ENCODE measurements at regions not wholly inside any gene's neighbourhood (a gene's known extent, or its start where the extent isn't known, plus 50 kb on each side); places are given as distances from the start of the nearest gene placed in this dataset.

DNA sequence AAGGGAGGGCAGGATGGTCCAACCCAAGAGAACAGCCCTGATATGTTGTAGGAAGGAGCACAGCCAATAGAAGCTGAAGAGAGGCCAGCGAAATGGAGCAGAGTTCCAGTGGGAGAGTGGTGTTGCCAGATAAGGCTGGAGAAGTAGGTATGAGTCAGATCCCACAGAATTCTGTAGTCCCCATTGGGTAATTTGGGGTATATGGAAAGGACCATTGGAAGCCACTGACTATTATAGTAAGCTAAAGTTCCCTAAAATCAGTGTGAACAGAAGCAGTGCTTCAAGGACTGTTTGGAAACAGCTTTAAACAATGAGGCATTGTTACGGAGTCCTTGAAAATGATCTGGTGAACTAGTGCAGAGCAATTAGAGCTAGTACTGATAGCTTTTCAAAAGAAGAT is 63.0 kb downstream of the DISP1 start:
- Histone ChIP-seq H4K20me1 (ENCODE audit: insufficient read depth, low read length) (no peaks in the 10 kb centered on the region), H2BK120ac (ENCODE audit: low read depth, low read length) (no peak overlapping the region), H3K4me1 (ENCODE audit: control insufficient read depth, insufficient read depth, low read length) (no peaks in the 10 kb centered on the region), H2BK15ac (ENCODE audit: low read depth, low read length) (no peak overlapping the region), H4K8ac (ENCODE audit: low read depth in 2 of 2, low read length in 2 of 2) (no peak overlapping the region), H2BK20ac (ENCODE audit: low read depth, low read length) (no peak overlapping the region), H3K79me1 (ENCODE audit: low read depth in 1 of 2, low read length in 2 of 2) (peaks cover 0 to 3% of the 10 kb centered on the region in 2 experiments; a peak in 1 of 4 replicates), H3K36me3 (ENCODE audit: control insufficient read depth, insufficient read depth, low read length) (no peaks in the 10 kb centered on the region), H2AK9ac (replicated peaks; ENCODE audit: low read depth, low read length, poor library complexity) (no peak overlapping the region), H2AK5ac (ENCODE audit: low read depth, low read length) (no peak overlapping the region), H3K4me2 (ENCODE audit: low read depth, low read length) (no peak overlapping the region), H3K9me1 (ENCODE audit: insufficient read depth, low read length) (no peaks in the 10 kb centered on the region), H2BK5ac (ENCODE audit: low read depth, low read length, poor library complexity, severe bottlenecking) (no peak overlapping the region), H3K4ac (ENCODE audit: low read depth, low read length) (no peak overlapping the region), H3K9me3 (ENCODE audit: control insufficient read depth, insufficient read depth, low read length) (no peaks in the 10 kb centered on the region), H3K18ac (ENCODE audit: low read depth, low read length) (no peak overlapping the region), H3K14ac (replicated peaks; ENCODE audit: low read depth, low read length) (no peak overlapping the region), H3K4me3 (ENCODE audit: insufficient read depth, low read depth, low read length) (no peak overlapping the region), H3K23ac (ENCODE audit: low read depth, low read length) (no peak overlapping the region), H3K9ac (ENCODE audit: low read depth, low read length) (no peak overlapping the region), H3K56ac (ENCODE audit: extremely low read depth, insufficient read depth, low read length) (no peak overlapping the region), H3K27ac (ENCODE audit: insufficient read depth, low read length) (no peak overlapping the region), H2AFZ (replicated peaks; ENCODE audit: low read length, poor library complexity) (no peak overlapping the region), H4K91ac (ENCODE audit: insufficient read depth, low read depth, low read length) (no peak overlapping the region), H3K27me3 (ENCODE audit: control insufficient read depth, insufficient read depth, low read length) (no peaks in the 10 kb centered on the region), H4K5ac (ENCODE audit: low read depth, low read length) (no peak overlapping the region)
- no peak for TF ChIP-seq MAFK (IDR thresholded peaks at IDR 0.05; ENCODE audit: low read depth, low read length)
- no peak for TF ChIP-seq NFE2L2 (IDR thresholded peaks at IDR 0.05; ENCODE audit: low read depth, low read length)
- TF ChIP-seq, protein P1, sequence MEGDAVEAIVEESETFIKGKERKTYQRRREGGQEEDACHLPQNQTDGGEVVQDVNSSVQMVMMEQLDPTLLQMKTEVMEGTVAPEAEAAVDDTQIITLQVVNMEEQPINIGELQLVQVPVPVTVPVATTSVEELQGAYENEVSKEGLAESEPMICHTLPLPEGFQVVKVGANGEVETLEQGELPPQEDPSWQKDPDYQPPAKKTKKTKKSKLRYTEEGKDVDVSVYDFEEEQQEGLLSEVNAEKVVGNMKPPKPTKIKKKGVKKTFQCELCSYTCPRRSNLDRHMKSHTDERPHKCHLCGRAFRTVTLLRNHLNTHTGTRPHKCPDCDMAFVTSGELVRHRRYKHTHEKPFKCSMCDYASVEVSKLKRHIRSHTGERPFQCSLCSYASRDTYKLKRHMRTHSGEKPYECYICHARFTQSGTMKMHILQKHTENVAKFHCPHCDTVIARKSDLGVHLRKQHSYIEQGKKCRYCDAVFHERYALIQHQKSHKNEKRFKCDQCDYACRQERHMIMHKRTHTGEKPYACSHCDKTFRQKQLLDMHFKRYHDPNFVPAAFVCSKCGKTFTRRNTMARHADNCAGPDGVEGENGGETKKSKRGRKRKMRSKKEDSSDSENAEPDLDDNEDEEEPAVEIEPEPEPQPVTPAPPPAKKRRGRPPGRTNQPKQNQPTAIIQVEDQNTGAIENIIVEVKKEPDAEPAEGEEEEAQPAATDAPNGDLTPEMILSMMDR (conservative IDR thresholded peaks at IDR 0.05; ENCODE audit: low read depth, low read length): no peak
- no peak for TF ChIP-seq RCOR1 (IDR thresholded peaks at IDR 0.05; ENCODE audit: insufficient replicate concordance, low read length)
- TF ChIP-seq BHLHE40 (IDR thresholded peaks at IDR 0.05; ENCODE audit: low read depth, low read length): no peak
- TF ChIP-seq CHD1 (IDR thresholded peaks at IDR 0.05; ENCODE audit: low read depth, low read length): no peak
- TF ChIP-seq RAD21 (IDR thresholded peaks at IDR 0.05; ENCODE audit: low read length): no peak
- no peak for TF ChIP-seq MAZ (IDR thresholded peaks at IDR 0.05; ENCODE audit: borderline replicate concordance, low read depth, low read length)
- TF ChIP-seq, protein P2, sequence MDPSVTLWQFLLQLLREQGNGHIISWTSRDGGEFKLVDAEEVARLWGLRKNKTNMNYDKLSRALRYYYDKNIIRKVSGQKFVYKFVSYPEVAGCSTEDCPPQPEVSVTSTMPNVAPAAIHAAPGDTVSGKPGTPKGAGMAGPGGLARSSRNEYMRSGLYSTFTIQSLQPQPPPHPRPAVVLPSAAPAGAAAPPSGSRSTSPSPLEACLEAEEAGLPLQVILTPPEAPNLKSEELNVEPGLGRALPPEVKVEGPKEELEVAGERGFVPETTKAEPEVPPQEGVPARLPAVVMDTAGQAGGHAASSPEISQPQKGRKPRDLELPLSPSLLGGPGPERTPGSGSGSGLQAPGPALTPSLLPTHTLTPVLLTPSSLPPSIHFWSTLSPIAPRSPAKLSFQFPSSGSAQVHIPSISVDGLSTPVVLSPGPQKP (IDR thresholded peaks at IDR 0.05; ENCODE audit: borderline replicate concordance, low read depth, low read length): no peak
- TF ChIP-seq, protein P3, sequence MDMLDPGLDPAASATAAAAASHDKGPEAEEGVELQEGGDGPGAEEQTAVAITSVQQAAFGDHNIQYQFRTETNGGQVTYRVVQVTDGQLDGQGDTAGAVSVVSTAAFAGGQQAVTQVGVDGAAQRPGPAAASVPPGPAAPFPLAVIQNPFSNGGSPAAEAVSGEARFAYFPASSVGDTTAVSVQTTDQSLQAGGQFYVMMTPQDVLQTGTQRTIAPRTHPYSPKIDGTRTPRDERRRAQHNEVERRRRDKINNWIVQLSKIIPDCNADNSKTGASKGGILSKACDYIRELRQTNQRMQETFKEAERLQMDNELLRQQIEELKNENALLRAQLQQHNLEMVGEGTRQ (IDR thresholded peaks at IDR 0.05; ENCODE audit: low read depth, low read length): no peak
- no peak for TF ChIP-seq RFX5 (IDR thresholded peaks at IDR 0.05; ENCODE audit: low read depth, low read length)
- TF ChIP-seq CEBPB (IDR thresholded peaks at IDR 0.05; ENCODE audit: low read depth, low read length): no peak
- no peak for TF ChIP-seq POLR2A (IDR thresholded peaks at IDR 0.05; ENCODE audit: low read depth, low read length)
- TF ChIP-seq SMC3 (IDR thresholded peaks at IDR 0.05; ENCODE audit: low read depth, low read length): no peak
- TF ChIP-seq MXI1 (IDR thresholded peaks at IDR 0.05; ENCODE audit: borderline replicate concordance, low read depth, low read length): no peak
- no peak for TF ChIP-seq FOS (IDR thresholded peaks at IDR 0.05; ENCODE audit: low read depth, low read length)
- dilution Hi-C loops (cut with HindIII; ENCODE audit: low sequenced_read_pairs, unreplicated experiment) (no loop called here), in situ Hi-C loops (cut with MboI; ENCODE audit: low sequenced_read_pairs) (no loop called here), intact Hi-C loops (cut with micrococcal nuclease) (no loop called here)
- no peak for DNase-seq
- BruUV-seq (replicated peaks): no TSS peak
- 100% methylated on average over 1 of the region's 2 CpGs; no CpG with 5 or more reads in 1 of the 2 experiments for WGBS, 2 experiments (ENCODE audit: extremely low coverage in 2 of 2, insufficient read length in 1 of 2)
- no peak for ATAC-seq (ENCODE audit: low read depth)
- POLR2A ChIA-PET (ENCODE audit: unreplicated experiment): no interaction called here
- CTCF ChIA-PET: no interaction called here
